ENCODE measurements at regions not wholly inside any gene's neighbourhood (a gene's known extent, or its start where the extent isn't known, plus 50 kb on each side); places are given as distances from the start of the nearest gene placed in this dataset.

GRCh38 chr13:68107667-68108066 lies 877.5 kb upstream of the PCDH9 start:
- intact Hi-C loops (cut with DNase I; ENCODE audit: low total_unique reads), result no loop called here
- DNase-seq, result no peak
- Histone ChIP-seq H3K27ac (no peak overlapping the region), H3K4me1 (no peaks in the 10 kb centered on the region), H3K27me3 (no peaks in the 10 kb centered on the region), H3K9me3 (no peaks in the 10 kb centered on the region), H3K4me3 (no peak overlapping the region), H3K36me3 (no peaks in the 10 kb centered on the region)
- TF ChIP-seq EP300 (IDR thresholded peaks at IDR 0.05; ENCODE audit: low read depth) (no peak), POLR2A (IDR thresholded peaks at IDR 0.05) (no peak)
- 97% methylated on average over 18 of the region's 29 CpGs; no CpG with 5 or more reads in 1 of the 2 donors for WGBS, 2 donors (ENCODE audit: low coverage in 1 of 2)
- in situ Hi-C loops (cut with MboI; ENCODE audit: low pct_ligation_motif_present in 1 of 4, low pct_unique_long_range_greater_than_20kb in 1 of 4, low sequenced_read_pairs in 3 of 4), result no loop called here

GRCh38 chr13:68099631-68100030 lies 869.5 kb upstream of the PCDH9 start:
- TF ChIP-seq POLR2AphosphoS5 (IDR thresholded peaks at IDR 0.05), result no peak
- no peak for TF ChIP-seq CTCF (IDR thresholded peaks at IDR 0.05)
- TF ChIP-seq EP300 (IDR thresholded peaks at IDR 0.05; ENCODE audit: low read depth), result no peak
- no peaks in the 10 kb centered on the region for H3K4me1 ChIP-seq
- no peak overlapping the region for H3K4me3 ChIP-seq
- DNase-seq, result no peak
- intact Hi-C loops (cut with DNase I; ENCODE audit: low total_unique reads) (no loop called here), in situ Hi-C loops (cut with MboI; ENCODE audit: low pct_ligation_motif_present in 1 of 4, low pct_unique_long_range_greater_than_20kb in 1 of 4, low sequenced_read_pairs in 3 of 4) (no loop called here)
- 80 to 81% methylated on average over 1 to 2 of the region's 2 CpGs for WGBS, 2 donors (ENCODE audit: low coverage in 1 of 2)
- no peaks in the 10 kb centered on the region for H3K36me3 ChIP-seq
- no peaks in the 10 kb centered on the region for H3K27me3 ChIP-seq
- H3K27ac ChIP-seq, result no peak overlapping the region
- no peaks in the 10 kb centered on the region for H3K9me3 ChIP-seq

GRCh38 chr13:68081061-68081460 lies 850.9 kb upstream of the PCDH9 start:
- Histone ChIP-seq H3K36me3 (no peaks in the 10 kb centered on the region), H3K9me3 (no peaks in the 10 kb centered on the region), H3K4me1 (no peaks in the 10 kb centered on the region), H3K27me3 (no peaks in the 10 kb centered on the region), H3K27ac (no peak overlapping the region), H3K4me3 (no peak overlapping the region)
- TF ChIP-seq POLR2AphosphoS5 (IDR thresholded peaks at IDR 0.05), result no peak
- TF ChIP-seq EP300 (IDR thresholded peaks at IDR 0.05; ENCODE audit: low read depth), result no peak
- no peak for TF ChIP-seq CTCF (IDR thresholded peaks at IDR 0.05)
- TF ChIP-seq POLR2A (IDR thresholded peaks at IDR 0.05), result no peak
- no peak for DNase-seq
- in situ Hi-C loops (cut with MboI; ENCODE audit: low pct_ligation_motif_present in 1 of 4, low pct_unique_long_range_greater_than_20kb in 1 of 4, low sequenced_read_pairs in 3 of 4), result no loop called here
- WGBS, 2 donors (ENCODE audit: low coverage in 1 of 2), result 69 to 84% methylated on average over 2 of the region's 2 CpGs
- intact Hi-C loops (cut with DNase I; ENCODE audit: low total_unique reads), result no loop called here

- in situ Hi-C loops (cut with MboI; ENCODE audit: low pct_ligation_motif_present in 1 of 4, low pct_unique_long_range_greater_than_20kb in 1 of 4, low sequenced_read_pairs in 3 of 4), result no loop called here
- no peak for DNase-seq
- 63 to 82% methylated on average over 1 of the region's 1 CpG for WGBS, 2 donors (ENCODE audit: low coverage in 1 of 2)
Measured at GRCh38 chr13:68078874-68079273, 848.7 kb upstream of the PCDH9 start.

More at GRCh38 chr13:68078874-68079273, 848.7 kb upstream of the PCDH9 start:
- Histone ChIP-seq H3K4me1 (no peaks in the 10 kb centered on the region), H3K36me3 (no peaks in the 10 kb centered on the region), H3K27ac (no peak overlapping the region), H3K9me3 (no peaks in the 10 kb centered on the region), H3K4me3 (no peak overlapping the region), H3K27me3 (no peaks in the 10 kb centered on the region)
- TF ChIP-seq POLR2AphosphoS5 (IDR thresholded peaks at IDR 0.05) (no peak), EP300 (IDR thresholded peaks at IDR 0.05; ENCODE audit: low read depth) (no peak), POLR2A (IDR thresholded peaks at IDR 0.05) (no peak), CTCF (IDR thresholded peaks at IDR 0.05) (no peak)
- intact Hi-C loops (cut with DNase I; ENCODE audit: low total_unique reads), result no loop called here

Measured in transverse colon (tissue), 4 donors.